ENCODE measurements at regions not wholly inside any gene's neighbourhood (a gene's known extent, or its start where the extent isn't known, plus 50 kb on each side); places are given as distances from the start of the nearest gene placed in this dataset.

DNA sequence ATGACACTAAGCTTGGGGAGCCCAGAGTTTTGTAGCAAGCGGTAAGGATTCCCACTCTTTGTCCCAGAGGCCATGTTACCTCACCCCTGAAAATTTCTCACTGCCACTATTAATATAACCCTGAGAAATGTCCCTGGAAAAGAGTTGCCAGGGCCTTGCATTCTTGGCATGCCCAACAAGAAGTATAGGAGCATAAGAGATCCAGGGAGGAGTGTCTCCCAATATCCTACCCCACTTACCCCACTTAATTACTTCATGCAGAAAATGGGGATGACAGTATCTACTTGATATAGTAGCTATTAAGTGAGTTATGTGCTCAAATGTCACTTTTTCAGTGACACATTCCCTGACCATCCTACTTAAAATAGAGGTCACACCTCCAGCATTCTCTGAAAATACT is 120.5 kb upstream of the C1GALT1C1 start:
- H3K27ac ChIP-seq, result no peak overlapping the region
- H3K9me3 ChIP-seq, result no peaks in the 10 kb centered on the region
- ATAC-seq (ENCODE audit: low FRiP score in 2 of 2), result no peak
- 62% methylated on average over 1 of the region's 1 CpG; no CpG with 5 or more reads in 1 of the 2 donors for WGBS, 2 donors
- no peaks in the 10 kb centered on the region for H3K4me1 ChIP-seq
- H3K4me3 ChIP-seq, result no peak overlapping the region
- DNase-seq, result no peak
- TF ChIP-seq EP300 (IDR thresholded peaks at IDR 0.05) (no peak), POLR2A (IDR thresholded peaks at IDR 0.05) (no peak), POLR2AphosphoS5 (IDR thresholded peaks at IDR 0.05) (no peak)
- TF ChIP-seq, protein P1, sequence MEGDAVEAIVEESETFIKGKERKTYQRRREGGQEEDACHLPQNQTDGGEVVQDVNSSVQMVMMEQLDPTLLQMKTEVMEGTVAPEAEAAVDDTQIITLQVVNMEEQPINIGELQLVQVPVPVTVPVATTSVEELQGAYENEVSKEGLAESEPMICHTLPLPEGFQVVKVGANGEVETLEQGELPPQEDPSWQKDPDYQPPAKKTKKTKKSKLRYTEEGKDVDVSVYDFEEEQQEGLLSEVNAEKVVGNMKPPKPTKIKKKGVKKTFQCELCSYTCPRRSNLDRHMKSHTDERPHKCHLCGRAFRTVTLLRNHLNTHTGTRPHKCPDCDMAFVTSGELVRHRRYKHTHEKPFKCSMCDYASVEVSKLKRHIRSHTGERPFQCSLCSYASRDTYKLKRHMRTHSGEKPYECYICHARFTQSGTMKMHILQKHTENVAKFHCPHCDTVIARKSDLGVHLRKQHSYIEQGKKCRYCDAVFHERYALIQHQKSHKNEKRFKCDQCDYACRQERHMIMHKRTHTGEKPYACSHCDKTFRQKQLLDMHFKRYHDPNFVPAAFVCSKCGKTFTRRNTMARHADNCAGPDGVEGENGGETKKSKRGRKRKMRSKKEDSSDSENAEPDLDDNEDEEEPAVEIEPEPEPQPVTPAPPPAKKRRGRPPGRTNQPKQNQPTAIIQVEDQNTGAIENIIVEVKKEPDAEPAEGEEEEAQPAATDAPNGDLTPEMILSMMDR (IDR thresholded peaks at IDR 0.05), result no peak
- H3K27me3 ChIP-seq, result no peaks in the 10 kb centered on the region
- H3K36me3 ChIP-seq, result no peaks in the 10 kb centered on the region

DNA sequence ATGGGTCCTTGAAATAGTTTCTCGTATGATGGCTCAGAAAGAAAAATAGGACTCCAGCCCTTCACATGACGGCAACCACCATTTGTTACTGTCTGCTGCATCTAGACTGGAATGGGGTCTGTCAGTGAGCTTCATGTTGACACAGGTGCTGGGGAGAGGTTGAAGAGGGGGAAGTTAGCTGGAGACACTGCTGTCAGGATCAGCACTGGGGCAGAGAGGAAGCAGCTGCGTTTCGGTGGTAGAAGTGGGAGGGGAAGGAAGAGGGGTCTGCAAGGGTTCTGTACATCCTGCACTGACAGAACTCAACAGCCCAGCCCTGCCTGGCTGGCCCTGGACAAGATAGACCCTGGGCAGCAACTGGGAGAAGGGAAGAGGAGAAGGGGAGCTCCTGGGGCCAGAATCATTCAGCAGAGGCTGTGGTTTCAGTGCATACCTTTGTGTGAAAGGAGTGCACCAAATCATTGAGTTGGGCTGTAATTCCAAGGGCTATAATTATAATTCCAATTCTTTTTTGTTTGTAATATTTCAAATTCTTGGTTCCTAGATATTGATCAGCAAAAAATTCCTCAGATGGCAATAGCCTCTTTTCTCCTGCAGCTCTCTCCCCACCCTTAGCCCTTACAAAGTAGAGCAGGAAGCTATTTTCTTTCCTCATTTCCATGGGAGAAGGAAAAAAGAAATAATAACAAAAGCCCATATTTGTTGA is 119.4 kb upstream of the C1GALT1C1 start:
- Histone ChIP-seq H3K9me3 (no peaks in the 10 kb centered on the region), H3K27me3 (no peaks in the 10 kb centered on the region), H3K27ac (no peak overlapping the region), H3K4me1 (no peaks in the 10 kb centered on the region), H3K36me3 (no peaks in the 10 kb centered on the region), H3K4me3 (no peak overlapping the region)
- no peak for ATAC-seq (ENCODE audit: low FRiP score in 2 of 2)
- TF ChIP-seq EP300 (IDR thresholded peaks at IDR 0.05) (no peak), POLR2AphosphoS5 (IDR thresholded peaks at IDR 0.05) (no peak), POLR2A (IDR thresholded peaks at IDR 0.05) (no peak)
- TF ChIP-seq, protein P1 (IDR thresholded peaks at IDR 0.05), result no peak
- WGBS, 2 donors, result 16 to 35% methylated on average over 4 of the region's 4 CpGs
- DNase-seq, result no peak

DNA sequence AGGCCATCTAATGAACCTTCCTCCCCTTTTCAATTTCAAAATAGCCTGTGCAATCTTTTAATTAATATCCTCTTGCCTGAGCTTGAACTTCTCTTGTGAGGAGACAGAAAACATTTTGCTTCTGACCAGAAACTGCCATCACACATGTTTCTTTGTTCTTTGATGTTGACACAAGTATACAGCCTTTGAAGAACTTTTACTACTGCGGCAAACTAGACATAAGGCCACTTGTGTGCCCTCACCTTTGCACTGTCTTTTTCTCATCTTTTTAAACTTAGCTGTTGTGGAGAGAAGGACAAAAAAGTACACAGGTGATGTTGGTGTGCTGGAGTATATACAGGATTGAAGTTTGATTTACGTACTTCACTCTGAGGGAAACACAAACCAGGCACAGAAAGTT is 116.3 kb upstream of the C1GALT1C1 start:
- Histone ChIP-seq H3K27ac (no peak overlapping the region), H3K4me1 (no peaks in the 10 kb centered on the region), H3K27me3 (no peaks in the 10 kb centered on the region), H3K9me3 (no peaks in the 10 kb centered on the region), H3K36me3 (no peaks in the 10 kb centered on the region), H3K4me3 (no peak overlapping the region)
- WGBS, 2 donors, result 81 to 88% methylated on average over 2 of the region's 2 CpGs
- DNase-seq, result no peak
- no peak for ATAC-seq (ENCODE audit: low FRiP score in 2 of 2)
- TF ChIP-seq, protein P1 (IDR thresholded peaks at IDR 0.05), result no peak
- TF ChIP-seq EP300 (IDR thresholded peaks at IDR 0.05), result no peak
- TF ChIP-seq POLR2A (IDR thresholded peaks at IDR 0.05), result no peak
- TF ChIP-seq POLR2AphosphoS5 (IDR thresholded peaks at IDR 0.05), result no peak

DNA sequence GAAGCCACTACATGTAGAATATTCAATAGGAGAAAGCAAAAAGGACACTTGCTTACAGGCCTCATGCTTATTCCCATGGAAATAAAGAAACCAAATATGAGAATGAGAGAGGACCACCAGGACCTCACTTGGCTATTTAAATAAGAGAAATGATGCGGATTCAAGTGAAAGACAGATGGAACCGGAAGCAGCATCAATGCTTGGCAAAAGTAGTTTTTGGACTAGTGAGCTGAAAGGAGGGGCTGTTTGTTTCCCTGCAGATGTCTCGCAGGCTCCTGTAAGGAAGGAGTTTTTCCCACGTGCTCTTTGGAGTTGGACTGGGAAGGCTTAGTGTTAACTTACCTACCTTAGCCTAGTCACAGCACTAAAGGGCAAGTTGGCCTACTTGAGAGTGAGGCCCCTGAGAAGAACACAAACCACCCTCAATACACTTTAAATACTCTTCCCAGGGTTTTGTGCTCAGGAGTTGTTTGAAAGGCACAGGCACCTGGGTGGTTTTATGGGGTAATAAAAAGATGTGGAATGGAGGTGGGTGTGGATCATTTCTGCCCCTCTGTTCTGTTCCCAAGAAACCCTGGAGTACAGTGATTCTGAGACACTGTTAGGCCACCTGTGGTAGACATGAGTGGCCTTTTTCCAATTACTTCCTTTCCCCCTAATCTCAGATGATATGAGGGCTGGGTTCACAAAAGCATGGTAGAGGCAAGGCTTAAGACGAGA is 113.3 kb upstream of the C1GALT1C1 start:
- no peak overlapping the region for H3K27ac ChIP-seq
- WGBS, 2 donors, result 69 to 86% methylated on average over 5 of the region's 5 CpGs
- no peaks in the 10 kb centered on the region for H3K27me3 ChIP-seq
- H3K4me3 ChIP-seq, result no peak overlapping the region
- H3K9me3 ChIP-seq, result no peaks in the 10 kb centered on the region
- H3K36me3 ChIP-seq, result no peaks in the 10 kb centered on the region
- ATAC-seq (ENCODE audit: low FRiP score in 2 of 2), result no peak
- DNase-seq, result no peak
- no peaks in the 10 kb centered on the region for H3K4me1 ChIP-seq
- no peak for TF ChIP-seq POLR2AphosphoS5 (IDR thresholded peaks at IDR 0.05)
- no peak for TF ChIP-seq EP300 (IDR thresholded peaks at IDR 0.05)
- no peak for TF ChIP-seq POLR2A (IDR thresholded peaks at IDR 0.05)
- TF ChIP-seq, protein P1 (IDR thresholded peaks at IDR 0.05), result no peak

Measured in upper lobe of left lung (tissue), 6 donors.